Stimulated activated CD4-positive, alpha-beta T cell treated with anti-CD3 and anti-CD28 coated beads, Interleukin-2, amount 100 ng/mL, for 24 hours (primary cell): ENCODE measurements at regions not wholly inside any gene's neighbourhood (a gene's known extent, or its start where the extent isn't known, plus 50 kb on each side); places are given as distances from the start of the nearest gene placed in this dataset.

Experiments
- DNase-seq, 2 donors: peaks; one replicate each; pipeline ENCODE4 v3.0.0-alpha.2; 2020

DNA sequence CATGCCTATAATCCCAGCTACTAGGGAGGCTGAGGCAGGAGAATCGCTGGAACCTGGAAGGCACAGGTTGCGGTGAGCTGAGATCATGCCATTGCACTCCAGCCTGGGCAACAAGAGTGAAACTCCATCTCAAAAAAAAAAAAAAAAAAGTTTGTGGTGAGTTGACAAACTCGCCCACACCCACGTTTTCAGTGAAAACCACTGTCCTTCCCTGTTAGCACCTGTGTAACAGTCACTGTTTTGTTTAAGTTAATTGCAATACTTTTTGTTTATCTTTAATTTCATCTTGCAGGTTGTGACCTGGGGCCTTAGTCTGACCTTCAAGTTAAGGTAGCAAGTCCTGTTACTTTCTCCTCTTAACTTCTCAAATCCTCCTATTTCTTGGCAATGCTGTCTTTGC is 65.5 kb upstream of the SKOR2 start:
- no peak for DNase-seq

DNA sequence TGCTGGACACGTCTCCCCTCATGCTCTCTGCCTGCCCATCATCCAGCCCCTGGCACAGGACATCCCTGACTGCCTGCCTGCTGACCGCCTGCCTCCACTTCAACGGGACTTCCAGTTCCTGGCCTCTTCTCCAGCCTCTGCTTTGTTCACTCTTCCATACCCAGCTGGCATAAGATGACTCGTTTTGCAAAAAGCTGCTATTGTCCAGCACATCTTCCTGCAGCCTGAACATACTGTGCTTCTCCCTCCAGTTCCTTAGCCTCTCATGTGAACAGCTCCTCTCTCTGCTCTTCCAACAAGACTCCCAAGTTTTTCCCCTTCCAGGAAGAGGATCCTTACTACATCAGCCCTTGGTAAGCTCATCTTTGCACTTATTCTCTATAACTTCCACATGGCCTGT is 62.4 kb upstream of the SKOR2 start:
- no peak for DNase-seq

DNA sequence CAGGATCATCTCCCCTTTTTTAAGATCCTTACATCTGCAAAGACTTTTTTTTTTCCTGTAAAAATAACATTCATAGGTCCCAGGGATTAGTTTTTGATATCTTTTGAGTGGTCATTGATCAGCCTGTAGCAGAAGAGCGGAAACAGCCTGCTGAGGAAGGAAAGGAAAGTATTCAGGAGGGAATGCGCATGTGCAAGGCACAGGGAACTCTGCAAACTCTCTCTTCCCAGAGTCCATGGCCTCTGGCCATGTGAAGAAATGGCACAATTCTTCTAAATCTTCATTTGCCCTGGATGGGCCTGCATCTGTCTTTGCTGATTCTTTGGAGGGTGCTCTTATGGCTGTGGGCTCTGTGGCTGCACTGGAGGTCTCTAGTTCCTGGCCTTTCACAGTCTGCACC is 60.1 kb upstream of the SKOR2 start:
- DNase-seq: no peak
